Activated CD4-positive, alpha-beta T cell treated with anti-CD3 and anti-CD28 coated beads for 4 hours (primary cell): ENCODE measurements at regions not wholly inside any gene's neighbourhood (a gene's known extent, or its start where the extent isn't known, plus 50 kb on each side); places are given as distances from the start of the nearest gene placed in this dataset.
A peak's percentile ranks its signal among the peaks of the same experiment; 100 is the strongest.

Experiments
- DNase-seq, 2 donors: peaks; one replicate each; pipeline ENCODE4 v3.0.0-alpha.2; 2020

DNA sequence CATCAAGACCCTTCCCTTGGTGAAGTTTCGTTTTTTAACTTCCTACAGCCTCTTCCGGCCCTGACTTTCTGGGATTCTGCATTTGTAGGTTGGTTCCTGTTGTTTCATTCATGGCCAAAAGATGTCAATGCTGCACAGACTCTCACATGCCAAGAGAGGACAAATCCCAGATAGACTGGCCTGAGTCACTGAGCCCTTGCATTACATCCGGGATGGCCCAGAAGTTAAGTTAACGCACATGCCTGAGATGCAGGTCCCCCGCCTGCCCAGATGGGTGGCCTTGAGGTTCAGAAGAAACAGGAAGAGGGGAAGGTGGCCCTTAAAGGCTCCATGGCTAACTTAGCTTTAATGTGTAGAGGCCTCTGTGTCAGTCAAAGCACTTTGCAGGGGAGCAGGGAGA is 51.6 kb upstream of the SRGAP3 start:
- no peak for DNase-seq

DNA sequence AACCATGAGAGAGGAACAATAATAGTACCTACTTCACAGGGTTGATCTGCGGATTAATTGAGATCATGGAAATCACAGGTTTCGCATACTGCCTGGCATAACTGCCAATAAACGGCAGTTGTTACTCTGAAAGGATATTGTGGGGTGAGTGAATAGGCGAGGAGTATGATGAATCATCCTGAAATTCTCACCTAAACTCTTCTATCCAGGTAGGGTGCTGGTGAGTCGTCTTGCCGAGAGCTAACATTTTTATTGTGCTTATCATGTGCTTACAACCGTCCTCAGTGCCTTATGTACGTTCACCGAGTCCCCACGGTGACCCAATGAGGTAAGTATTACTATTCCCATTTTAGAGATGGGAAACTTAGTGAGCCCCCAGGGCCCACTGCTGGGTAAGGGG is 52.4 kb upstream of the SRGAP3 start:
- no peak for DNase-seq

GRCh38 chr3:9302425-9303181 is 53.2 kb upstream of the SRGAP3 start:
- DNase-seq: peak; percentile 73

- DNase-seq: no peak
Measured at GRCh38 chr3:9308298-9308990, 54.4 kb upstream of the THUMPD3 start.

DNA sequence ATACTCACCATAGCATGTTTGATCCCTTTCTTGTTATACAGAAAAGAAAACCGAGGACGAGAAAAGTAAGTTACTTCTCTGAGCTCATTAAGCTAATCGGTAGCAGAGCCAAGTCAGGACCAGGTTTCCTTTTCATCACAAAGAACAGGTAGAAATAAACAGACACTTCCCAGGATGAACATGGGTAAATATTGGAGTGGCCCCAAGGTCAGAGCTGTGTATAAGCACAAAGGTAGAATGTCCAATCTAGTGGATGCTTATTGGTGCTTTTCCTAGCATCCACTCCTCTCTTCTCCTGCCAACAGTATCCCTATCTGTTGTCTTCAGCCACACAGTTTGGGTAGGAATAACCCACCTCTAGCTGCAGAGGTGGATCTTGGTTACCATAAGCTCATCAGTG is 52.8 kb upstream of the THUMPD3 start:
- no peak for DNase-seq

- DNase-seq: no peak
Measured at GRCh38 chr3:9311228-9311627, 51.6 kb upstream of the THUMPD3 start.
